HG03558 (cell line): ENCODE measurements at regions not wholly inside any gene's neighbourhood (a gene's known extent, or its start where the extent isn't known, plus 50 kb on each side); places are given as distances from the start of the nearest gene placed in this dataset.
"Not testable (repeated sequence)": the region's sequence is repeated elsewhere in the genome, so short reads cannot be mapped to it uniquely, and the experiment has no call there.

Source experiments
- ATAC-seq: cut with Tn5 transposase; IDR thresholded peaks from one replicate; pipeline ENCODE4 v1.9.1; 2021; ENCODE audit warnings: moderate number of reproducible peaks; ENCODE audit not compliant: unreplicated experiment; ENCODE audit errors: extremely low read depth

- ATAC-seq, result not testable (repeated sequence)
These were observed 841.8 kb downstream of the SLITRK5 start for GRCh38 chr13:88512993-88513392.

- no peak for ATAC-seq
These were observed 855.1 kb downstream of the SLITRK5 start for GRCh38 chr13:88526186-88526852.

GRCh38 chr13:88526853-88527215 is 855.7 kb downstream of the SLITRK5 start:
- ATAC-seq, result no peak

GRCh38 chr13:88541994-88542393 is 870.8 kb downstream of the SLITRK5 start:
- no peak for ATAC-seq

GRCh38 chr13:88544836-88545235 is 873.7 kb downstream of the SLITRK5 start:
- ATAC-seq, result no peak

- ATAC-seq, result no peak
These were observed 881.8 kb downstream of the SLITRK5 start for GRCh38 chr13:88552966-88553365.

- no peak for ATAC-seq
These were observed 894.4 kb downstream of the SLITRK5 start for GRCh38 chr13:88565566-88565965.

- no peak for ATAC-seq
These were observed 914.7 kb downstream of the SLITRK5 start for GRCh38 chr13:88585861-88586260.

GRCh38 chr13:88586263-88586662 is 915.1 kb downstream of the SLITRK5 start:
- no peak for ATAC-seq

GRCh38 chr13:88590574-88590973 is 919.4 kb downstream of the SLITRK5 start:
- ATAC-seq, result no peak

- no peak for ATAC-seq
These were observed 920.9 kb downstream of the SLITRK5 start for GRCh38 chr13:88592105-88592504.

- no peak for ATAC-seq
These were observed 930.8 kb downstream of the SLITRK5 start for GRCh38 chr13:88601949-88602348.

GRCh38 chr13:88602786-88603777 is 931.9 kb downstream of the SLITRK5 start:
- no peak for ATAC-seq

GRCh38 chr13:88617176-88617575 is 946.0 kb downstream of the SLITRK5 start:
- ATAC-seq, result no peak

- ATAC-seq, result no peak
These were observed 951.3 kb downstream of the SLITRK5 start for GRCh38 chr13:88622362-88622973.

GRCh38 chr13:88623150-88623549 is 952.0 kb downstream of the SLITRK5 start:
- no peak for ATAC-seq

GRCh38 chr13:88627071-88627470 is 955.9 kb downstream of the SLITRK5 start:
- ATAC-seq, result no peak

GRCh38 chr13:88628882-88629281 is 957.7 kb downstream of the SLITRK5 start:
- ATAC-seq, result no peak

- ATAC-seq, result no peak
These were observed 966.8 kb downstream of the SLITRK5 start for GRCh38 chr13:88637935-88638334.

GRCh38 chr13:88643233-88643632 is 972.1 kb downstream of the SLITRK5 start:
- no peak for ATAC-seq
